C1 segment of cervical spinal cord (tissue), 14 donors: ENCODE measurements at regions not wholly inside any gene's neighbourhood (a gene's known extent, or its start where the extent isn't known, plus 50 kb on each side); places are given as distances from the start of the nearest gene placed in this dataset.

Experiments
- DNase-seq, 14 donors: peaks; one replicate each; lab custom pipeline; 2025; lab: John Stamatoyannopoulos, UW

DNA sequence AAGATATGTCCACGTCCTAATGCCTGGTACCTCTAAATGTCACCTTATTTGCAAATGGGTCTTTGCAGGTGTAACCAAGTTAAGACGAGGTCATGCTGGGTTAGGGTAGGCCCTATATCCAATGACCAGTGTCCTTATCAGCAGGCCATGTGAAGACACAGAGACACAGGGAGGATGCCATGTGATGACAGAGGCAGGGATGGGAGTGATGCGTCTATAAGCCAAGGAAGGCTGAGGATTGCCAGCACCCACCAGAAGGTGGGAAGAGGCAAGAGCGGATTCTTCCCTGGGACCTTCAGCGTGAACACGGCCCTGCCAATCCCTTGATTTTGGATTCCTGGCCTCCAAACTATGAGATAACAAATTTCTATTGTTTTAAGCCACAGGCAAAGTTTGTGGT lies 123.4 kb upstream of the CXCL14 start:
- DNase-seq: no peak

GRCh38 chr5:135700731-135701130 lies 121.9 kb upstream of the CXCL14 start:
- no peak for DNase-seq

DNA sequence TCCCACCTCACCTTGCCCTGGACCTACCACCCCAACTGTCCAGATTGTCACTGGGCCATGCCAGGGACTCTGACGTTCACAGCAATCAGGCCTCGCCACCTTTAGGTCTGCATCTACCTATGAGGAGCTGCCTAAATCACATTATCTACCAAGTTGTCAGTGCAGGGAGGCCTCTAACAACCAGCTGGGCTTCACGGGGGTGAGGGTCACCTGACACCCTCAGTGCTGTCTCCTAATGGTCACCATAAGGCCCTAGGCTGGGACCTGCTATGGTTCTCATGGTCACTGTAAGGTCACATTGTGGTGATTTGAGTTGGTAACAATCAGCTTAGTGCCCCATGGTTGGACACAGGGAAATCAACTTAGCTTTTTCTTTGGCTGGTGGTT lies 119.2 kb upstream of the CXCL14 start:
- no peak for DNase-seq

DNA sequence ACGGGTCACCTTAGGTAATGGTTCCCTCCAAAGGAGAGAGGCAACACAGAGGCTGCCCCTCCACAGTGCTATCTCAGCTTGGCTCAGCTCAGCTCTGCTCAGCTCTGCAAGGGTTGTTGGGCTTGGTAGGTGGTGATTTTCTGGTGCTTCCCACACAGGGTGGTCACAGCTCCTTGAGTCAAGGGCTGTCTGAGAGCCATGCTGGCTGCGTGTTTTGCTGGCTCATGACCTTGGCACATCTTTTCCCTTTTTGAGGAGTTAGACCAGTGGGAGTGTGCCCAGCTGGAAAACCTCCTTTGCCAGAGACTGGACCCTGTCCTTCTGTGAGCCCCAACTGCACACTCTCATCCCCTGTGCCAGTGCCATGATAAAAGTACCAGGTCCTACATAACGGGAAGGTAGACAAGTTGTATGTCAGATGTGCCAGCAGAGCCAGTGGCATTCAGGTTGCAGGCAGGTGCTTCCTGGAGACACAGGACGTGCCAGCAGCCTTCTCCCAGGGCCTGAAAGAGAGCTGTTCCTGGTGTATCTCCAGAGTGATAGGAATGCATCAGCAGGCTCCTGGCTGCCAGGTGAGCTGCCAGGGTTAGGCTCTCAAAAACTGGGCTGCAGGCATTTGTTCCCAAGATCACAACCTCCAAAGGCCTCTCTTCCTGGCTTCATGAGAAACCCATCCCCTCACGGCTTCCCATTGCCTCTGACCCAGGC lies 118.6 kb upstream of the CXCL14 start:
- no peak for DNase-seq

GRCh38 chr5:135696317-135696716 lies 117.5 kb upstream of the CXCL14 start:
- no peak for DNase-seq

GRCh38 chr5:135695656-135696313 lies 117.0 kb upstream of the CXCL14 start:
- no peak for DNase-seq

GRCh38 chr5:135694906-135695305 lies 116.1 kb upstream of the CXCL14 start:
- no peak for DNase-seq

DNA sequence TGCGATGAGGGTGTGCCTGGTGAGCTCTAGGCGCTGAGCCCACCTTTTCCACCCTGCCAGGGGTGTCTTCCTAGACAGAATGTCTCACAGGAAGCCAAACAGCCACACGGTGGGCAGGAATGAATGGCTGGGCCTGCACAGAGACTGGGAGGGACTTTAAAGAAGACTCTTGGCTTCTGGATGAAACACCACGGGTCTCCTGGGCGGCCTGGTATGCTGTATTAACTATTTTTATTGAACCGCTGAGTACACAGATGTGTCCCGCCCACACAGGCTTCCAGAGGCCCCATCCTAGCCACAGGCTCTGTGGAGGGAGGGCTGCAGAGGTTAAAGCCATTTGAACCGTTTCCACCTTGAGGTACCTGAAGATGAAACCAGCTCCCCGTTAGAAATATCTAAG lies 115.2 kb upstream of the CXCL14 start:
- no peak for DNase-seq

GRCh38 chr5:135693371-135693955 lies 114.7 kb upstream of the CXCL14 start:
- DNase-seq: no peak

- no peak for DNase-seq
Observed at GRCh38 chr5:135691044-135691443, 112.3 kb upstream of the CXCL14 start.

DNA sequence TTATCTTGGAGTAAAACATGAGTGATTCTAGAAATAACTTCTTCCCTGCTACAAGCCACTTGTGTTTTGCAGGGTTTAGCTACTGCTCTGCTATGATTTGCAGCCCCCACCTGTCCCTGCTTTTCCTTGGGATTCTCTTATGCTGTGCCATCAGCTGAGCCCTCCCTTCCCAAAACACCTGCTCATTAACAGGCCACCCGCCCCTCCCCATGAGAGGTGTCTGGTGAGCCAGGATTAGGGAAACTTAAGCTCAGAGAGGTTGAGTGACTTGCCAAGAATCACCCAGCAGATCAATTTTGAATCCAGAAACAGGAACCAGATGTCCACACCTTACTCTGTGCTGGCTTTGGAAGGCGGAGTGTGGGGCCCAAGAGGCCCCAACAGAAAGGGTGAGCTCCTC lies 111.7 kb upstream of the CXCL14 start:
- no peak for DNase-seq

GRCh38 chr5:135689506-135689905 lies 110.7 kb upstream of the CXCL14 start:
- DNase-seq: no peak

- DNase-seq: no peak
Observed at GRCh38 chr5:135688385-135688784, 109.6 kb upstream of the CXCL14 start.

- DNase-seq: no peak
Observed at GRCh38 chr5:135683189-135683588, 104.4 kb upstream of the CXCL14 start.

- DNase-seq: no peak
Observed at GRCh38 chr5:135680713-135681112, 101.9 kb upstream of the CXCL14 start.

DNA sequence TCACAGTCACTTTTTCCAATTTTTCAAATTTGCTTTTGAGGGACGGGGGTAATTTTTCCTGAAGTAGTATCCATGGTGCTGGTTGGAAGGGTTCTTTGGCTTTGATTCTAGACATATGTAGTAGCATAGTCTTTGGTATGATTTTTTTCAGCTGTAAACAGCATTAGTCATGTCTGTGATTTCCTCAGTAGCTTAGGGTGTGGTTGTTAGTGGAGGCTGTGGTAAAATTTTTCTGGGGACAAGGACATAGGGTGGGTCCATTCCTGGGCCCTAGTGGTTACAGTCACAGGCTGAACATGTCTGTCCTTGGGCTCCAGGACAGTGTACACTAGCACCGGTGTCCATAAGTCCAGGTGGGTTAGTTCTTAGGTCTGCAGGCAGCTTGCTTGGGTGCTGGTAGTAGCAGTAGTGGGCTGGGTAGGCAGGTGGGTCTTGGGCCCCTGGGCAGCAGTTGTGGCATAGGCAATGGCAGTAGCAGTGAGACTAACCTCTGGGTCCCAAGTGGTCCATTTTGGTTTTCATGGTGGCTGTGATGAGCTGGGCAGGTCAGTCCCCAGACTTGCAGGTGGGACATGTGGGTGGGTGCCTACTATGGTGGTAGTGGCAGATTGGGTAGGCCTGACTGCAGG lies 100.0 kb upstream of the CXCL14 start:
- no peak for DNase-seq

- no peak for DNase-seq
Observed at GRCh38 chr5:135671966-135672365, 93.2 kb upstream of the CXCL14 start.

GRCh38 chr5:135671052-135671705 lies 92.4 kb upstream of the CXCL14 start:
- no peak for DNase-seq

DNA sequence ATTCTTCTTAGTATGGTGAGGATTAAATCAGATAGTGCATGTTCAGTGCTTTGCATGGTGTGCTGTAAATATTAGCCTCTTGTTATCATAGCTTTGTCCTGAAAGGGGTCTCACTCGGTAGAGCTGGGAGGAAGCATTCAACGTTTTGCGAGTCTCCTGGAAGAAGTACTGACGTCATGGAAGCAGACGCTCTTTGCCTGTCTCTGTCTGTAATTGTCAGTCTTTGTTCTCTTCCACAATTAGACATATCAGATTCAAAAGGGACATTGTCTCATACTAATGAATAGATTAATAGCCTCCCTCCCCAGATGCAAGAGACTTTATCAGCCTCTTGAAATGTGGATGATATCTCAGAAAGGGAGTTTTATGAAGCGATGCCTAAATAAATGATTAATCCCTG lies 91.8 kb upstream of the CXCL14 start:
- no peak for DNase-seq

GRCh38 chr5:135669416-135669815 lies 90.6 kb upstream of the CXCL14 start:
- no peak for DNase-seq

- DNase-seq: no peak
Observed at GRCh38 chr5:135667673-135668072, 88.9 kb upstream of the CXCL14 start.

DNA sequence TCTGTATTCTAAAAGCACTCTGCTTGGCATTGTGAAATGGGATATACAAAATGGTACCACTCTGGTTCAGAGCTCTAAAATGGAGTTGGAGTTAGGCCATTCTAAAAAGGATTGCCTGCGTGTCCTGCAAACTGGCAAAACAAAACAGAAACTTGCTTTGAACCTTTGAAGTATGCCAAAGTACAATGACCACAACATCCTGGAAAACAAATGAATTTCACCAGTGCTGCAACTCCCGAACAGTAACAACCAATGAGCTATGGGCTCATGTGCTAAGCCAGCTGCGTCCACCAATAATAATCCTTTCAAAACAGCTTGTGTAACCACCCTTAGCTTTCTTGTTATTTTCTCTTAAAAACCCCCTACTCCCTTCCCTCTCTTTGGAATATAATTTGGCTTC lies 88.4 kb upstream of the CXCL14 start:
- DNase-seq: no peak
